GM19452 (cell line): ENCODE measurements at regions not wholly inside any gene's neighbourhood (a gene's known extent, or its start where the extent isn't known, plus 50 kb on each side); places are given as distances from the start of the nearest gene placed in this dataset.

Experiments used
- ATAC-seq: cut with Tn5 transposase; IDR thresholded peaks from one replicate; pipeline ENCODE4 v1.9.1; 2021; ENCODE audit not compliant: unreplicated experiment

DNA sequence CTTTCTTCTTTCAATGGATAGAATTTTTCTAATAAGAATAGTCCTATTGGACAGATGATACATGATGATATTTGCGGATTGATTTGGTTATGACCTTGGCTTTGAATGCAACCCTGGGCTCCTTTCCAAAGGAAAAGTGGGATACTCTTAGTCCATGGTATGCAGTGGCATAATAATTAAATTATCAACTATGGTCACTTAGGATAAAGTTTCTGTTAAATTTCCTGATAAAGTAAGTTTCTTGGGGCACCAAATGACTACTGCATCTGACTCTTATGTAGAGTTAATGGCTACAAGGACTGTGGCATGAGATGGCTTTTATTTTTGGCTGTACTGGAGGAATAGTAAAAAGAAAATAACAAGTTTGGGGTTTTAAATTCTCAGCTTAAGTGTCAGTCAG is 126.7 kb downstream of the QPCT start:
- ATAC-seq, result no peak

DNA sequence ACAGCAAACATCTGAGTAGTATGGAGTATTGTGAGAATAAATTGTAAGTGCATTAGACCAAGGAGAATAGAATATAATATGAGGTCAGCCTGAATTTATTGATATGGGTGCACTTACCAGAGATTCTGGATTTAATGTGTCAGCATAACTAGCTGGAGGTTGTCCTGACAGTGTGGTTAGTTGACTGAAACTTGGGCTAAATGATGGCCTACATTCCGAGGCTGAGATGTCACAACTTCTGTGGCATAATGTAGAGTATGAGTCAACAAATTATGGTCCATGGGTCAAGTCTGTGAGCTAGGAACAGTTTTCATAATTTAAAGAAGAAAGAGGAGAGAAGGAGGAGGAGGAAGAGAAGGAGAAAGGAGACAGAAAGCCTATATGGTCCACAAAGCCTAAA is 127.6 kb downstream of the QPCT start:
- no peak for ATAC-seq

- no peak for ATAC-seq
Observed at GRCh38 chr2:37472959-37473358, 128.5 kb downstream of the QPCT start.

DNA sequence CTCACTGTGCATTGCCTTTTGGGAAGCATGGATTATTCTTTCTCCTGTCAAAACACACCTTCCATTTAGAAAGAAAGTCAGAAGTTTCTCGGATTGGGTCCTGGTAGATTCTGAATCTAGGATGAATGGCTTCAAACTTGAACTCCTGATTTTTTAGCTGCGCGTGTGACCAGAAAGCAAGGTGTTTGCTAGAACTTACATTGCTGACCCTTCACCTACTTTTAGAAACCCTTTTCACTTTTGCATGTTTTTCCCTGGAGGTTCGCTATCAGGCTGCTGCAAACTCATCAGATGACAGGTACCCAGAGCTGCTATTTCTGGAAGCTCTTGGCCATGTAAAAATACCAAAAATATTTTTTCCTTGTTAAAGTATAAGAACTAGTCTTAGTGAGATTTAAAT is 132.0 kb downstream of the QPCT start:
- ATAC-seq, result no peak

GRCh38 chr2:37477921-37478320 is 133.5 kb downstream of the QPCT start:
- ATAC-seq, result no peak

GRCh38 chr2:37481244-37481643 is 136.8 kb downstream of the QPCT start:
- ATAC-seq, result no peak

DNA sequence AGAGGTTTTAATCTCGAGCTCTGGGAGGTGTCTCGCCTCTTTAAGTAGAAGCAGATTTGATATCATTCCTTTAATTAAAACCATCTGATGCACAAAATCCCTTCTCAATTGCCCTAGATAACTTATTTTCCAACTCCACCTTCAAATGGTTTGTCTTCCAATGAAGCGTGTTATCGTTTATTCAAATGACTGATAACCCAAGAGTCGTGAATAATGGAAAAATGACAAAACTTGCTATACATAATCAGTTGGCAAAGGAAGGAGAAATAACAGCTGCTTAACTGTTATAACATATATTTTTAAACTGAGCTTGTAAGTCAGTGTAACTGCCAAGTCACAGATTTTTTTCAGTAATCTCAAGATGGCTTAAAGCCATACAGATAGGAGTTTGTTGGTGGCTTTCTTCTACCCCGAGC is 144.6 kb downstream of the QPCT start:
- ATAC-seq, result no peak

- ATAC-seq, result no peak
Observed at GRCh38 chr2:37489536-37489935, 145.1 kb downstream of the QPCT start.

DNA sequence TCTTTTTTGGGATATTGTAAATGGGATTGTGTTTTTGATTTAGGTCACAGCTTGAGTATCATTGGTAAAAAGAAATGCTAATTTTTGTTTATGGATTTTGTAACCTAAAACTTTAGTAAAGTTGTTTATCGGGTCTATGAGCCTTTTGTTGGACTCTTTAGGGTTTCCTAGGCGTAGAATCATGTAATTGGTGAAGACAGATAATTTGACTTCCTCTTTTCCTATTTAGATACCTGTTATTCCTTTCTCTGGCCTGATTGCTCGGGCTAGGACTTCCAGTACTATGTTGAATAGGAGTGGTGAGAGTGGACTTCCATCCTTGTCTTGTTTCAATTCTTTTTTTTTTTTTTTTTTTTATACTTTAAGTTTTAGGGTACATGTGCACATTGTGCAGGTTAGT is 149.0 kb downstream of the QPCT start:
- ATAC-seq, result no peak

- no peak for ATAC-seq
Observed at GRCh38 chr2:37499113-37499512, 154.7 kb downstream of the QPCT start.

DNA sequence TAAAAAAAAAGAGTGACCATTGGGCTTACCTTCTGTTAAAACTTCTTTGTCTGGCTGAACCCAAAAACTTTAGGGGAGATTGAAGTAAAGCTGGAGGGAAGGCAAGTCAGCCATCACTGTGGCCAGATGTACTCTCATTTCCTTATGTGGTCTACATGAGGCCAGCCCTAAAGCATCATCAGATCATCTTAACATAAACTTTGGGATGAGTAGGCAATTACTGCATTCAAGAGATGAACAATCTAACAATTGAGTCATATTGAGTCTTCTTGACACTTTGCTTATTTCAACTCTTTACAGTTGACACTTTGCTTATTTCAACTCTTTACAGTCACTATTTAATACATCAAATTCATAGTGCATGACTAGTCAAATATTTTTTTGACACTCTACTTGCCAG is 155.6 kb downstream of the QPCT start:
- ATAC-seq, result no peak

GRCh38 chr2:37501113-37501512 is 156.7 kb downstream of the QPCT start:
- no peak for ATAC-seq

GRCh38 chr2:37506407-37507050 is 162.1 kb downstream of the QPCT start:
- ATAC-seq, result no peak

DNA sequence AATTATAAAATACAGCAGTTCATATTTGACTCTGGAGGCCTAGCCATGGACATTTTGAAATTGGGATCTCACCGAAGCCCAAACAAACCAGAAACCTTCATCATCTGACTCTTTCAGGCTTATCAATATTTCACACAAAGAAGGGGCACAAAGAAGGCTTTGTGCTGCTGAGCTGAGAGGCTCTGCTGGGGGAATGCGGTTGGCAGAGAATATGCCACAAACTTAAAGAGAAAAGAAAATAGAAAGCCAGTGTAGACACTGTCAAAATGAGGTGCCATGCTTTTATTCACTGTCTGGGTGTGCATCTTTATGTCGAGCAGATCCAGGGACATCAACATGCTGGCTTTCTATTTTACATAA is 162.6 kb downstream of the QPCT start:
- no peak for ATAC-seq

DNA sequence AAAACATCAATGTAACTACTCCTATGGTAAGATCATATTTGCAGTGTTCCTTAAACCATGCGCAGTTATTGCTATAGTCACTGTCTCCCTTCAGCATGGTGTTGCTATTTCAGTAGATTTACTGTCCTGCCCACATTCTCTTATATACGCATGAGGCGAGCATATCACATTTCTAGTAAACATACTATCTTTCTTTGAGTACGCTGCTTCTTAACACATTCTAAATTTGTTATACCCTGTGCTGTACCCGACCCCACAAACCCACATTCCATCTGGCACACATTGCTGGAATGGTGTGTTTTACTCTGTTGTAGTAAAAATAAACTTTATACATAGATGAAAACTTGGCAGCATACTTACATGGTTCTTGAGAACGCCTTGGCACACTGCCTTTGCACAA is 163.3 kb downstream of the QPCT start:
- no peak for ATAC-seq

DNA sequence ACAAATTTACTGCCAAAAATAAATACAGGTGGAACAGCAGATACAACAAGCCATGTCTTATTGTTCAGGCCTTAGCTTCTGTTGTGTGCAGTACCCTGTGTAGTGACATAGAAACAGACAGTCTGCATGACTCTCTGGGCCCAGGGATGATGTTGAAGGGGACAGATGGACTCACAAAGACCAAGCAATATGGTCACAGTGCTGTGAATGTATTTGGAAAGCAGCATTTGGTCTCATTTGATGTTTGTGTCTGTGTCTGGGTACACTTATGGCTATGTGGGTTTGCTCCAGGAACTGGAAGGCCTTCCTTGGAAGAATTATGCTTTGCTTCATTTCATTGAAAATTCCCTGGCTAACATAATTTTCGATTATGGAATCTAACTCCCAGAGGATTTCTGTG is 158.5 kb downstream of the CDC42EP3 start:
- no peak for ATAC-seq

DNA sequence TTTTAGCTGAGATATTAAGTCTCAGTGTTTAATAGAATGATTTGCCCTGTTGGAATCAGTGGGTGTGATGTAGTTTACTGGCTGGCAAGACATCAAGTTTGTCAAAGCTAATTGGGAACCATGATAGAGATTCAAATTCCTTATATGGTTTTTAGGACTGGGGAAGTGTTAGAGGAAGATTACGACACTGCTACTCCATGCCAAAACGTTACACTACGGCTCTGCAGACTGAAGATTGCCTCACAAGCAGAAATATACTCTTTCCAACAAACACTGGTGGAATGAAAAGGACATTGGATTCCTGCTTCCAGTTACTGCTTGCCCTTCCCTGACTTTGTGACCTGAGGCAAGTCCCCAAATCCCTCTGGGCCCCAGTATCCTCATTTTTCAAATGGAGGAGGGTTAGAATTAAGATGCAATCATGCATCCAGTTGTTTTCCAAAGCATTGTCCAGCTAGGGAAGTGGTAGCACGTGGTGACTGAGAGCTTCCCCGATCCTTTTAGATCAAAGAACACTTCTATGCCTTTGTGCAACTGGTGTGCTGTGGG is 147.6 kb downstream of the CDC42EP3 start:
- no peak for ATAC-seq

- ATAC-seq, result no peak
Observed at GRCh38 chr2:37526323-37526722, 145.1 kb downstream of the CDC42EP3 start.

DNA sequence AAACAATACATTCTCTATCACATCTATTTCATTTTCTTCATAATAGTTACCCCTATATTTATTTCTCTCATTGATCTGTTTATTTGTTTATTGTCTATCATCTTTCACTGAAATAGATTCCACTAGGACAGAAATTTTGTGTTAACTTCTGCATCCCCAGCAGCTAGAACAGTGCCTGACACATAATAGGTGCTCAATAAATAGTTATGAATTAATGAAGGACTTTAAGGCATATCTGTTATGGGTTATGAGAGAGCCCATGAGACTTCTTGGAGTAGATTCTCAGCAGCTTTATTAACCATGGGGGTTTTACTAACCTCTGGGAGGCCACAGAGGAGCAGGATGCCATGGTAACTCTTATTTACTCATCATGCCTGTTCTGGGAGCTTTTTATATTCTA is 144.6 kb downstream of the CDC42EP3 start:
- ATAC-seq, result no peak

GRCh38 chr2:37527361-37527760 is 144.1 kb downstream of the CDC42EP3 start:
- no peak for ATAC-seq

DNA sequence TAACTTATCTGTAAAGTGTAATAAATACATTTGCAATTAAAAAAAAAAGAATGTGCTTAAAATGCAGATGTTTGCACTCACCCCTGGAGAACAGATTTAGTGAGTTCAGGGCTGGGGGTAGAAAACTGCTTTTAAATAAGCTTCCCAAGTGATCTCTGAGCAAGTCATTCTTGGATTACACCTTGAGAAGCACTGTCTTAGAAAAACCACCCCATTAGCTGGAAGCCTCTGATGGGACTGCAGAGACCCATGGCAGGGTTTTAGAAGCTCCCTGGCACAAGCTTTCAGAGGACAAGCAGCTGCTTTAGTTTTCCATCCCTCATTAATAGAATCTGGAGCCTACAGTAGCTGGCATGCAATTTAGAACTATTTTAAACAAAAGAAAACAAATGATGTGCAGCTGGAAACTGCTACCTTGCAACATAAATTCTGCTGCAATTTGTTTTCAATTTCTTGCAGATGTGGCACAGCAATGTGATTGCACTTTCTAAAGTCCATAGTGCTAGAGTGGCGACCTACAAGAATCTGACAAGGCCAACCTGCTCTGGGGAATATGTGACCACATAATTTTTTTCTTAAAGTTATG is 141.5 kb downstream of the CDC42EP3 start:
- no peak for ATAC-seq

DNA sequence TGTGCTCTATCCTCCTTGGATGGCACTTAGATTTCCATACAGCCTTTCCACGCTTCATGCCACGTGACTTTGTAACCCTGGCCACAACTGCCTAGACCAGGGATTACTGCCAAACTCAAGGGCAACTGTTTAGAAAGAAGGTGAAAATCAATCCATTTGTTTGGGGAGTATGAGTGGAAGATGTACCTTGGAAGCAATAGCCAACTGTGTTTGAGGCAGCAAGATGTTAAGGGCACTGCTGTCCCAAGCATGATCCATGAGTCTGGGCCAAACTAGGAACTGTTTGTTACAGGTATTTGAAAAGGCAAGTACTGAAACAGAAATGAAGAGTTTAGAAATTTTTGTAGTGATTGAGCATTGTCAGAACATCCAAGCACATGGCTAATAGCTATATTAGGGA is 138.9 kb downstream of the CDC42EP3 start:
- ATAC-seq, result no peak

DNA sequence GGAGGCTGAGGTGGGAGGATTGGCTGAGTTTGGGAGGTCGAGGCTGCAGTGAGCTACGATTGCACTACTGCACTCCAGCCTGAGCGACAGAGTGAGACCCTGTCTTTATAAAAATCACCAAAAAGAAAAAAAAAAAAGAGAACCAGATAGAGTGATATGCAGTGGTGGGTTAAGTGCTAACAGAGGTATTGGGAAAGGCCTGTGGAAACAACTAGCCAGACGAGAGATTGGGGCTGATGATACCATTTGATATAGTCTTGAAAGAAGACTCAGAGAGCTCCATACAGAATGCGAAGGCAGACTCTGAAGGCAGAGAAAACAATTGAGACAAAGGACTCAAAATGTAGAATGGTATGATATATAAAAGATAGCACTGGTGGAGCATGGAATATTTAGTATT is 134.1 kb downstream of the CDC42EP3 start:
- no peak for ATAC-seq
